ENCODE measurements at regions not wholly inside any gene's neighbourhood (a gene's known extent, or its start where the extent isn't known, plus 50 kb on each side); places are given as distances from the start of the nearest gene placed in this dataset.

DNA sequence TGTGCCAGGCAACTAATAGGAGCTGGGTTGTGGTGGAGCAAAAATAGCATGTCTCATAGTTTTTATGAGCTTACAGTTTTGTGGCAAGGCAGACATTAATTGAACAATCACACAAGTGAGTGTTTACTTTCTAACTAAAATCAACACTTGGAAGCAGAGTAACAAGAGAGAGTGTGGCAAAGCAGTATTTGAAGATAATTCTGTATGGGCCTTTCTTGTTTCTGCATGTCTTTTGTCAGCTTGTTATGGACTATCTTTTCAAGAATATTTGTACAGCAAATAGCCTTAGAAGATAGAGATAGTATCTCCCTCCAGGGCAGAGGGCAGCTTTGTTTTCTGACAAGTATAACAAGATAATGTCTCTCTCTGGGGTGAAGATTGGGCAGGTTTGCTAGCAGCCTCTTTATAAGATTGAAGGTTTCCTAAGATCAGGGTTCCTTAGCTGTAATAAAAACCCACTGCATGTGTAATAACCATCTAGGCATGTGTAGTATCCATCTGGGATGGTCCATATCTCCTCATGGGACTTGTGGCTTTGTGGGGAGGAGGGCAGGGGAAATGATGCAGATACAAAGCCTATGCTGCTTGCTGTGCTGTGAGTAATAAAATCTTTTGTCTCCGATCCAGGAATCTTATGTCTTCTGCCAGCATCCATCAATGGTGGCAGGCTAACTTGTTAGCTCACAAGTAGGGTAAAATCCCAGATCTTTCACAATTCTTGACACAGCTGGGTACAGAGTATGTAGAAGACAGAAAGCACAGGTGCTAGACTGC, 479.9 kb downstream of the KDM4C start (continued):
- no peak for TF ChIP-seq ZNF687 (CRISPR knock-in tag; IDR thresholded peaks at IDR 0.05)
- no peak for TF ChIP-seq SAFB2 (CRISPR knock-in tag; IDR thresholded peaks at IDR 0.05; ENCODE audit: borderline replicate concordance, low read depth)
- no peak for TF ChIP-seq MAF1 (CRISPR knock-in tag; IDR thresholded peaks at IDR 0.05; ENCODE audit: borderline replicate concordance)
- no peak for TF ChIP-seq ZBTB3 (CRISPR knock-in tag; IDR thresholded peaks at IDR 0.05; ENCODE audit: borderline replicate concordance, low read depth)
- no peak for TF ChIP-seq TBX3 (IDR thresholded peaks at IDR 0.05; ENCODE audit: borderline replicate concordance)
- TF ChIP-seq RARG (CRISPR knock-in tag; IDR thresholded peaks at IDR 0.05; ENCODE audit: low read depth) = no peak
- TF ChIP-seq ZNF543 (CRISPR knock-in tag; IDR thresholded peaks at IDR 0.05) = no peak
- TF ChIP-seq SIX1 (CRISPR knock-in tag; IDR thresholded peaks at IDR 0.05; ENCODE audit: borderline replicate concordance) = no peak
- no peak for TF ChIP-seq GTF3A (CRISPR knock-in tag; conservative IDR thresholded peaks at IDR 0.05)

All from HepG2 (cell line).